ENCODE measurements at regions not wholly inside any gene's neighbourhood (a gene's known extent, or its start where the extent isn't known, plus 50 kb on each side); places are given as distances from the start of the nearest gene placed in this dataset.
A peak's percentile ranks its signal among the peaks of the same experiment; 100 is the strongest.

GRCh38 chr4:163976588-163976987, 482.1 kb downstream of the TMA16 start:
- Histone ChIP-seq H4K8ac (ENCODE audit: extremely low read depth, insufficient read depth, low read length) (no peak overlapping the region), H3K4me2 (ENCODE audit: insufficient read depth in 1 of 2, low read depth in 2 of 2, low read length in 2 of 2) (no peak overlapping the region), H3K79me1 (ENCODE audit: low read depth, low read length) (no peaks in the 10 kb centered on the region), H4K5ac (ENCODE audit: insufficient read length, low read depth, low read length) (no peak overlapping the region), H3K9me3 (ENCODE audit: insufficient read depth in 2 of 2, low read depth in 1 of 2, low read length in 1 of 2) (no peaks in the 10 kb centered on the region), H3K18ac (ENCODE audit: extremely low read depth, low read length) (no peak overlapping the region), H3K4ac (replicated peaks; ENCODE audit: insufficient read length, low read depth, low read length) (no peak overlapping the region), H3K14ac (ENCODE audit: insufficient read length) (no peak overlapping the region), H4K91ac (replicated peaks; ENCODE audit: insufficient read length, low read length) (no peak overlapping the region), H4K20me1 (replicated peaks in 1 of 2; ENCODE audit: control insufficient read depth in 1 of 2, insufficient read depth in 2 of 2, low read length in 2 of 2) (no peaks in the 10 kb centered on the region), H3K56ac (replicated peaks; ENCODE audit: insufficient read length, low read depth, low read length) (no peak overlapping the region), H2BK15ac (ENCODE audit: low read length) (no peak overlapping the region), H3K23me2 (ENCODE audit: low read depth, low read length) (no peaks in the 10 kb centered on the region), H3K27ac (ENCODE audit: low read depth, low read length) (no peak overlapping the region), H2AK5ac (ENCODE audit: low read depth, low read length) (no peak overlapping the region), H3K79me2 (ENCODE audit: control insufficient read depth in 1 of 2, insufficient read depth in 2 of 2, low read length in 2 of 2) (no peaks in the 10 kb centered on the region), H3K27me3 (replicated peaks in 1 of 4; ENCODE audit: control insufficient read depth in 3 of 4, extremely low read depth in 1 of 4, insufficient read depth in 3 of 4, low read length in 3 of 4) (no peaks in the 10 kb centered on the region), H2AFZ (ENCODE audit: low read length) (0 out of 2 replicates have a peak overlapping the region, but pooled peaks have one; percentile 12), H3K4me3 (ENCODE audit: extremely low read depth in 1 of 4, insufficient read depth in 2 of 4, low read depth in 3 of 4, low read length in 4 of 4) (no peak overlapping the region), H2BK20ac (ENCODE audit: low read length) (no peak overlapping the region), H3K23ac (ENCODE audit: insufficient read length) (no peak overlapping the region), H3K4me1 (replicated peaks in 1 of 4; ENCODE audit: control insufficient read depth in 3 of 4, insufficient read depth in 4 of 4, low read length in 3 of 4) (no peaks in the 10 kb centered on the region), H2BK12ac (ENCODE audit: low read depth, low read length) (no peak overlapping the region), H3K9ac (replicated peaks in 1 of 4; ENCODE audit: extremely low read depth in 1 of 4, low read depth in 3 of 4, low read length in 3 of 4) (no peak overlapping the region), H2BK120ac (replicated peaks; ENCODE audit: low read depth, low read length) (no peak overlapping the region), H3K36me3 (ENCODE audit: control insufficient read depth in 2 of 4, insufficient read depth in 4 of 4, low read length in 3 of 4) (no peaks in the 10 kb centered on the region), H2BK5ac (ENCODE audit: low read depth, low read length) (no peak overlapping the region)
- DNase-seq (ENCODE audit: low read depth in 1 of 2, low spot score in 2 of 2) = no peak
- no peak for FAIRE-seq
- POLR2A ChIA-PET (ENCODE audit: partially characterized antibody) = no interaction called here
- CTCF ChIA-PET (ENCODE audit: partially characterized antibody) = no interaction called here
- WGBS, 2 experiments (ENCODE audit: extremely low coverage in 1 of 2, insufficient coverage in 1 of 2, insufficient read length in 1 of 2, insufficient replicate concordance in 2 of 2, low coverage in 1 of 2, low lambda C conversion rate in 2 of 2, missing lambda C conversion rate in 1 of 2) = 84% methylated on average over 6 of the region's 6 CpGs; no CpG with 5 or more reads in 1 of the 2 experiments
- no peak for TF ChIP-seq EGR1 (IDR thresholded peaks at IDR 0.05; ENCODE audit: borderline replicate concordance, low read depth, low read length)
- no peak for TF ChIP-seq MAX (IDR thresholded peaks at IDR 0.05)
- TF ChIP-seq SUZ12 (IDR thresholded peaks at IDR 0.05; ENCODE audit: low read length) = no peak
- TF ChIP-seq CREB1 (IDR thresholded peaks at IDR 0.05) = no peak
- no peak for TF ChIP-seq TEAD4 (IDR thresholded peaks at IDR 0.05; ENCODE audit: low read depth, low read length)
- no peak for TF ChIP-seq FOSL1 (IDR thresholded peaks at IDR 0.05; ENCODE audit: insufficient read depth, low read depth, low read length)

Data from H1 (cell line).